ENCODE measurements at regions not wholly inside any gene's neighbourhood (a gene's known extent, or its start where the extent isn't known, plus 50 kb on each side); places are given as distances from the start of the nearest gene placed in this dataset.

DNA sequence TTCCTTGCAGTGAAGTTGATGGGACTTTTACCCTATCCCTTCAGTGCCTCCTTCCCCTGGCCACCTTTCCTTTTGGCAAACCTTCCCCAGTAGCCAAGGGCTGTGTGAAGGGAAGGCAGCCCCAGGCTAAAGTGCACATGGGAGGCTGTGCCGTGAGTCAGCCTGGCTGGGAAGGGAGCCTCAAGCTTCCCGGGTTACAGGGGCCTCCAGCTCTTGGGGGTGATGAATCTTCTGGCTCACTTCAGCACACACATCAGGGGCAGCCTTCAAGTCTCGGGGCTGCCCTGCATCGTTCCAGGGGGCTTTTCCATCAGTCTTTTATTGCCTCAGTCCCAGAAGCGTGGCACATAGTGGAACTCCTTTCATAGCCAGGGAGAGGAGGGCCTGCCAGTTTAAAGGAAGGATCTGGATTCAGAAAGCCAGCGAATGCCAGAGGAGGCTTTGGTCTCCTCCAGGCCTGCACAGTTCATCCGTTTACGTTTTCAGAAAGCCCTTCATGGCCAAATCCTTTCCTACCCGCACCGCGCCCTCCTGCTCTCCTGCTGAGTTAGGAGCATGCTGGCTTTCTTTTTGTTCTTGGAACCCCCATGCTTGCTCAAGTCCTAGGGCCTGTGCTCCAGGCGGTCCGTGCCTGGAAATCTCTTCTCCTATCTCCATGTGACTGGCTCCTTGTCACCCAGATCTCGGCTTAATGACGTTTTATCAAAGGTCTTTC lies 134.8 kb upstream of the KLF4 start:
- H3K4me3 ChIP-seq: no peak overlapping the region
- peaks cover 0 to 7% (median 0%) of the 10 kb centered on the region in 5 donors for H3K4me1 ChIP-seq (ENCODE audit: control insufficient read depth in 5 of 5, insufficient read depth in 5 of 5, low read length in 5 of 5)
- H3K36me3 ChIP-seq (ENCODE audit: control insufficient read depth in 4 of 4, insufficient read depth in 4 of 4, low read length in 4 of 4): no peaks in the 10 kb centered on the region
- DNase-seq: no peak
- ATAC-seq (ENCODE audit: insufficient read depth, low FRiP score): no peak
- 91 to 92% methylated on average over 15 of the region's 15 CpGs for WGBS, 2 donors
- no peak overlapping the region for H3K9ac ChIP-seq (ENCODE audit: insufficient read depth in 1 of 2, low read length in 2 of 2)
- H3K27me3 ChIP-seq (ENCODE audit: control insufficient read depth in 3 of 3, insufficient read depth in 3 of 3, low read length in 2 of 3): no peaks in the 10 kb centered on the region
- H3K9me3 ChIP-seq (ENCODE audit: control insufficient read depth in 4 of 4, insufficient read depth in 3 of 4, low read length in 3 of 4): no peaks in the 10 kb centered on the region
- no peak overlapping the region for H3K27ac ChIP-seq (ENCODE audit: low read depth in 1 of 2, low read length in 1 of 2)
- TF ChIP-seq, protein P1, sequence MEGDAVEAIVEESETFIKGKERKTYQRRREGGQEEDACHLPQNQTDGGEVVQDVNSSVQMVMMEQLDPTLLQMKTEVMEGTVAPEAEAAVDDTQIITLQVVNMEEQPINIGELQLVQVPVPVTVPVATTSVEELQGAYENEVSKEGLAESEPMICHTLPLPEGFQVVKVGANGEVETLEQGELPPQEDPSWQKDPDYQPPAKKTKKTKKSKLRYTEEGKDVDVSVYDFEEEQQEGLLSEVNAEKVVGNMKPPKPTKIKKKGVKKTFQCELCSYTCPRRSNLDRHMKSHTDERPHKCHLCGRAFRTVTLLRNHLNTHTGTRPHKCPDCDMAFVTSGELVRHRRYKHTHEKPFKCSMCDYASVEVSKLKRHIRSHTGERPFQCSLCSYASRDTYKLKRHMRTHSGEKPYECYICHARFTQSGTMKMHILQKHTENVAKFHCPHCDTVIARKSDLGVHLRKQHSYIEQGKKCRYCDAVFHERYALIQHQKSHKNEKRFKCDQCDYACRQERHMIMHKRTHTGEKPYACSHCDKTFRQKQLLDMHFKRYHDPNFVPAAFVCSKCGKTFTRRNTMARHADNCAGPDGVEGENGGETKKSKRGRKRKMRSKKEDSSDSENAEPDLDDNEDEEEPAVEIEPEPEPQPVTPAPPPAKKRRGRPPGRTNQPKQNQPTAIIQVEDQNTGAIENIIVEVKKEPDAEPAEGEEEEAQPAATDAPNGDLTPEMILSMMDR (IDR thresholded peaks at IDR 0.05; ENCODE audit: control extremely low read depth, extremely low read depth): no peak

DNA sequence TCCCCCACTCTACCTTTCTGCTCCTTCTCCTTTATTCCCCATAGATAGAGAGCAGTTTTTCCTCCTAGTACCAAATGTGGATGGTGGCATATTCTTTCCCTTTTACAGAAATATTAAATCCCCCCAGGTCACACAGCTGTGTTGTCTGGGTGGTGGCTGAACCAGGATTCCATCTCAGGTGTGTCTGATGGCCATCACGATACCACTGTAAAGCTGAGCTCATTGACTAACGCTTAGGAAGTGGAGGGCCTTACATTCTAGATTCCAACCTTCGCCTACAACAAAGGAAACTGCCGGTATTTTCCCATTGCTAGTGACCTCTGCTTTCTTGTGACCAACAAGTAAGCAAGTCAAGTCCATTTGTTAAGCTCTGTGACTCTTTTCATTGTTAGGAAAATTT lies 131.9 kb upstream of the KLF4 start:
- Histone ChIP-seq H3K9me3 (ENCODE audit: control insufficient read depth in 4 of 4, insufficient read depth in 3 of 4, low read length in 3 of 4) (no peaks in the 10 kb centered on the region), H3K4me3 (no peak overlapping the region), H3K9ac (ENCODE audit: insufficient read depth in 1 of 2, low read length in 2 of 2) (no peak overlapping the region), H3K36me3 (ENCODE audit: control insufficient read depth in 4 of 4, insufficient read depth in 4 of 4, low read length in 4 of 4) (no peaks in the 10 kb centered on the region), H3K4me1 (ENCODE audit: control insufficient read depth in 5 of 5, insufficient read depth in 5 of 5, low read length in 5 of 5) (peaks cover 0 to 3% (median 0%) of the 10 kb centered on the region in 5 donors), H3K27ac (ENCODE audit: low read depth in 1 of 2, low read length in 1 of 2) (no peak overlapping the region), H3K27me3 (ENCODE audit: control insufficient read depth in 3 of 3, insufficient read depth in 3 of 3, low read length in 2 of 3) (no peaks in the 10 kb centered on the region)
- WGBS, 2 donors: 78 to 86% methylated on average over 4 of the region's 4 CpGs
- no peak for DNase-seq
- ATAC-seq (ENCODE audit: insufficient read depth, low FRiP score): no peak
- TF ChIP-seq, protein P1 (IDR thresholded peaks at IDR 0.05; ENCODE audit: control extremely low read depth, extremely low read depth): no peak

DNA sequence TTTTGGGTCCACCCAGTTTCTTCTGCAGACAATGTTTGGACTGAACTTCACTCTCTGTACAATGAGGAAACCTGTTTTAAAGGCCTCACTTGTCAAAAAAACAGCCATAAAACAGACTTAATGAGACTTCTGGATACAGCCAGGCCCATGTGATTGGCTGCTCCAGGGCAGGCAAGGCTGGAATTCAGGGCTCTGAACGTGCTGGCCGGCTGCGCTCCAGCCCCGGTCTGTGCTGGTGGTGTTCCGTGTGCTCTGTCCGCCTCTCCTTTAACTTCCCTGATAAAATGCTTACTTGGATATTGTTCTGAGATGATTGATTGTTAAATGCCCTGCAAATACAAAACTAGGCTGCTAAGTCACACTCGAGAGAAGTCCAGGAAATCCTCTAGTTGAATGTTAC lies 131.2 kb upstream of the KLF4 start:
- no peak overlapping the region for H3K9ac ChIP-seq (ENCODE audit: insufficient read depth in 1 of 2, low read length in 2 of 2)
- peak in 2 of 3 donors; percentile 26 to 39 for DNase-seq
- H3K4me3 ChIP-seq: no peak overlapping the region
- H3K27ac ChIP-seq (ENCODE audit: low read depth in 1 of 2, low read length in 1 of 2): no peak overlapping the region
- no peaks in the 10 kb centered on the region for H3K9me3 ChIP-seq (ENCODE audit: control insufficient read depth in 4 of 4, insufficient read depth in 3 of 4, low read length in 3 of 4)
- no peak for ATAC-seq (ENCODE audit: insufficient read depth, low FRiP score)
- WGBS, 2 donors: 61 to 71% methylated on average over 7 of the region's 7 CpGs
- H3K36me3 ChIP-seq (ENCODE audit: control insufficient read depth in 4 of 4, insufficient read depth in 4 of 4, low read length in 4 of 4): no peaks in the 10 kb centered on the region
- H3K4me1 ChIP-seq (ENCODE audit: control insufficient read depth in 5 of 5, insufficient read depth in 5 of 5, low read length in 5 of 5): peaks cover 0 to 3% (median 0%) of the 10 kb centered on the region in 5 donors
- no peaks in the 10 kb centered on the region for H3K27me3 ChIP-seq (ENCODE audit: control insufficient read depth in 3 of 3, insufficient read depth in 3 of 3, low read length in 2 of 3)
- TF ChIP-seq, protein P1 (IDR thresholded peaks at IDR 0.05; ENCODE audit: control extremely low read depth, extremely low read depth): no peak

GRCh38 chr9:107620236-107620635 lies 130.7 kb upstream of the KLF4 start:
- Histone ChIP-seq H3K4me3 (no peak overlapping the region), H3K4me1 (ENCODE audit: control insufficient read depth in 5 of 5, insufficient read depth in 5 of 5, low read length in 5 of 5) (peaks cover 0 to 3% (median 0%) of the 10 kb centered on the region in 5 donors), H3K9ac (ENCODE audit: insufficient read depth in 1 of 2, low read length in 2 of 2) (peak overlapping the region in 1 of 2 donors; percentile 4), H3K9me3 (ENCODE audit: control insufficient read depth in 4 of 4, insufficient read depth in 3 of 4, low read length in 3 of 4) (no peaks in the 10 kb centered on the region), H3K27ac (ENCODE audit: low read depth in 1 of 2, low read length in 1 of 2) (no peak overlapping the region), H3K27me3 (ENCODE audit: control insufficient read depth in 3 of 3, insufficient read depth in 3 of 3, low read length in 2 of 3) (no peaks in the 10 kb centered on the region), H3K36me3 (ENCODE audit: control insufficient read depth in 4 of 4, insufficient read depth in 4 of 4, low read length in 4 of 4) (no peaks in the 10 kb centered on the region)
- TF ChIP-seq, protein P1 (IDR thresholded peaks at IDR 0.05; ENCODE audit: control extremely low read depth, extremely low read depth): no peak
- ATAC-seq (ENCODE audit: insufficient read depth, low FRiP score) (no peak), DNase-seq (no peak)
- 95 to 96% methylated on average over 6 of the region's 6 CpGs for WGBS, 2 donors
